WTC11 (cell line): ENCODE measurements at regions not wholly inside any gene's neighbourhood (a gene's known extent, or its start where the extent isn't known, plus 50 kb on each side); places are given as distances from the start of the nearest gene placed in this dataset.

Experiments used
- ATAC-seq: fragments of 200-7000 bp; cut with Tn5 transposase; 2 replicates; pipeline ENCODE4 v1.10.0; 2021; ENCODE audit warnings: mild to moderate bottlenecking, moderate library complexity
- CTCF ChIA-PET: fragments of 300-600 bp; sonication (Branson Sonifier 250); formaldehyde crosslinking; loops from one replicate; lab custom pipeline; 2021; ENCODE audit warnings: antibody characterized with exemption; lab: Charles Lee
- POLR2A ChIA-PET: fragments of 350-600 bp; sonication (Branson Sonifier 250); formaldehyde crosslinking; loops from one replicate; lab custom pipeline; 2021; ENCODE audit warnings: antibody characterized with exemption; lab: Charles Lee
- DNase-seq: peaks from one replicate; pipeline ENCODE4 v3.0.0; 2021; ENCODE audit warnings: low spot score
- H3K27ac Mint-ChIP-seq: 2 replicates; pipeline ENCODE4 v1.8.0; 2021; ENCODE audit warnings: mixed read lengths
- H3K27me3 Mint-ChIP-seq: 2 replicates; pipeline ENCODE4 v1.8.0; 2021; ENCODE audit warnings: low read depth, mild to moderate bottlenecking, moderate library complexity, mixed read lengths
- H3K36me3 Mint-ChIP-seq: 2 replicates; pipeline ENCODE4 v1.8.0; 2021; ENCODE audit warnings: mixed read lengths
- H3K4me1 Mint-ChIP-seq: 2 replicates; pipeline ENCODE4 v1.8.0; 2022; ENCODE audit warnings: mixed read lengths
- H3K4me3 Mint-ChIP-seq: 2 replicates; pipeline ENCODE4 v1.8.0; 2021; ENCODE audit warnings: mild to moderate bottlenecking, moderate library complexity, mixed read lengths
- H3K9me3 Mint-ChIP-seq: 2 replicates; pipeline ENCODE4 v1.8.0; 2021; ENCODE audit warnings: mixed read lengths
- ATF2 ChIP-seq: sonication (generic); formaldehyde crosslinking; IDR thresholded peaks from 2 replicates; pipeline ENCODE4 v1.8.1; 2022; ENCODE audit warnings: low read depth, missing genetic modification reagents, borderline replicate concordance
- ATF3 ChIP-seq: sonication (generic); formaldehyde crosslinking; conservative IDR thresholded peaks from 2 replicates; pipeline ENCODE4 v1.8.1; 2022; ENCODE audit warnings: mild to moderate bottlenecking, missing genetic modification reagents
- CBFB ChIP-seq: sonication (generic); formaldehyde crosslinking; IDR thresholded peaks from 2 replicates; pipeline ENCODE4 v1.8.1; 2022; ENCODE audit warnings: mild to moderate bottlenecking, low read depth, missing genetic modification reagents
- CREB1 ChIP-seq: sonication (generic); formaldehyde crosslinking; IDR thresholded peaks from 2 replicates; pipeline ENCODE4 v1.8.0; 2023; ENCODE audit warnings: mild to moderate bottlenecking, missing genetic modification reagents
- EMX1 ChIP-seq: fragments of 250-450 bp; sonication (Bioruptor Pico); IDR thresholded peaks from 2 replicates; pipeline ENCODE4 v1.8.0; 2021; ENCODE audit warnings: mild to moderate bottlenecking
- ERG ChIP-seq: fragments of 250-450 bp; sonication (Bioruptor Pico); IDR thresholded peaks from 2 replicates; pipeline ENCODE4 v1.8.0; 2021; ENCODE audit warnings: mild to moderate bottlenecking
- FOXP1 ChIP-seq: sonication (generic); formaldehyde crosslinking; IDR thresholded peaks from 2 replicates; pipeline ENCODE4 v1.8.0; 2022; ENCODE audit warnings: missing genetic modification reagents, mild to moderate bottlenecking, moderate library complexity, borderline replicate concordance
- GABPB1 ChIP-seq: sonication (generic); formaldehyde crosslinking; IDR thresholded peaks from 2 replicates; pipeline ENCODE4 v1.8.1; 2023; ENCODE audit warnings: mild to moderate bottlenecking, missing genetic modification reagents
- GTF2I ChIP-seq: fragments of 250-450 bp; sonication (Bioruptor Pico); conservative IDR thresholded peaks from 2 replicates; pipeline ENCODE4 v1.4.0; 2021; ENCODE audit warnings: mild to moderate bottlenecking
- JAZF1 ChIP-seq: fragments of 250-450 bp; sonication (Bioruptor Pico); IDR thresholded peaks from 2 replicates; pipeline ENCODE4 v1.9.0; 2021; ENCODE audit warnings: moderate library complexity, mild to moderate bottlenecking, inconsistent platforms
- MLX ChIP-seq: sonication (generic); formaldehyde crosslinking; IDR thresholded peaks from 2 replicates; pipeline ENCODE4 v1.8.1; 2023; ENCODE audit warnings: mild to moderate bottlenecking, missing genetic modification reagents, moderate library complexity
- RELA ChIP-seq: sonication (generic); formaldehyde crosslinking; IDR thresholded peaks from 2 replicates; pipeline ENCODE4 v1.8.1; 2022; ENCODE audit warnings: missing genetic modification reagents, mild to moderate bottlenecking, borderline replicate concordance
- RORB ChIP-seq: fragments of 250-450 bp; sonication (Bioruptor Pico); IDR thresholded peaks from 2 replicates; pipeline ENCODE4 v1.9.0; 2021; ENCODE audit warnings: mild to moderate bottlenecking
- SMAD4 ChIP-seq: sonication (generic); formaldehyde crosslinking; IDR thresholded peaks from 2 replicates; pipeline ENCODE4 v1.8.0; 2022; ENCODE audit warnings: mild to moderate bottlenecking, missing genetic modification reagents
- SOX15 ChIP-seq: fragments of 250-450 bp; sonication (Bioruptor Pico); IDR thresholded peaks from 2 replicates; pipeline ENCODE4 v1.9.0; 2021; ENCODE audit warnings: mild to moderate bottlenecking
- SP1 ChIP-seq: sonication (generic); formaldehyde crosslinking; conservative IDR thresholded peaks from 2 replicates; pipeline ENCODE4 v1.8.1; 2022; ENCODE audit warnings: missing genetic modification reagents
- TEAD4 ChIP-seq: sonication (generic); formaldehyde crosslinking; IDR thresholded peaks from 2 replicates; pipeline ENCODE4 v1.8.0; 2022; ENCODE audit warnings: mild to moderate bottlenecking, missing genetic modification reagents
- TP53 ChIP-seq: sonication (generic); formaldehyde crosslinking; IDR thresholded peaks from 2 replicates; pipeline ENCODE4 v1.8.1; 2023; ENCODE audit warnings: mild to moderate bottlenecking, missing genetic modification reagents
- USF2 ChIP-seq: sonication (generic); formaldehyde crosslinking; IDR thresholded peaks from 2 replicates; pipeline ENCODE4 v1.8.1; 2023; ENCODE audit warnings: mild to moderate bottlenecking, missing genetic modification reagents, moderate library complexity
- TF ChIP-seq, protein P1 (sequence below): sonication (generic); formaldehyde crosslinking; IDR thresholded peaks from 2 replicates; pipeline ENCODE4 v1.8.0; 2023; ENCODE audit warnings: missing genetic modification reagents
- TF ChIP-seq, protein P2 (sequence below): sonication (generic); formaldehyde crosslinking; IDR thresholded peaks from 2 replicates; pipeline ENCODE4 v1.8.0; 2022; ENCODE audit warnings: mild to moderate bottlenecking, missing genetic modification reagents
- TF ChIP-seq, protein P3 (sequence below): sonication (generic); formaldehyde crosslinking; IDR thresholded peaks from 2 replicates; pipeline ENCODE4 v1.8.0; 2023; ENCODE audit warnings: mild to moderate bottlenecking, missing genetic modification reagents
- TF ChIP-seq, protein P4 (sequence below): sonication (generic); formaldehyde crosslinking; IDR thresholded peaks from 2 replicates; pipeline ENCODE4 v1.8.0; 2023; ENCODE audit warnings: missing genetic modification reagents, mild to moderate bottlenecking, borderline replicate concordance

GRCh38 chr4:104973708-104974107 is 173.0 kb upstream of the TET2 start:
- POLR2A ChIA-PET: no interaction called here

GRCh38 chr4:104975617-104976016 is 171.1 kb upstream of the TET2 start:
- CTCF ChIA-PET: no interaction called here
- TF ChIP-seq GABPB1 (no peak), ERG (no peak), RORB (CRISPR knock-in tag) (no peak), CREB1 (CRISPR knock-in tag) (no peak), GTF2I (CRISPR knock-in tag) (no peak), SOX15 (no peak), MLX (CRISPR knock-in tag) (no peak), SP1 (CRISPR knock-in tag) (no peak), ATF3 (CRISPR knock-in tag) (no peak), ATF2 (CRISPR knock-in tag) (no peak), CBFB (CRISPR knock-in tag) (no peak), RELA (CRISPR knock-in tag) (no peak)
- TF ChIP-seq, protein P1, sequence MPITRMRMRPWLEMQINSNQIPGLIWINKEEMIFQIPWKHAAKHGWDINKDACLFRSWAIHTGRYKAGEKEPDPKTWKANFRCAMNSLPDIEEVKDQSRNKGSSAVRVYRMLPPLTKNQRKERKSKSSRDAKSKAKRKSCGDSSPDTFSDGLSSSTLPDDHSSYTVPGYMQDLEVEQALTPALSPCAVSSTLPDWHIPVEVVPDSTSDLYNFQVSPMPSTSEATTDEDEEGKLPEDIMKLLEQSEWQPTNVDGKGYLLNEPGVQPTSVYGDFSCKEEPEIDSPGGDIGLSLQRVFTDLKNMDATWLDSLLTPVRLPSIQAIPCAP: no peak
- TF ChIP-seq, protein P2, sequence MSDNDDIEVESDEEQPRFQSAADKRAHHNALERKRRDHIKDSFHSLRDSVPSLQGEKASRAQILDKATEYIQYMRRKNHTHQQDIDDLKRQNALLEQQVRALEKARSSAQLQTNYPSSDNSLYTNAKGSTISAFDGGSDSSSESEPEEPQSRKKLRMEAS (CRISPR knock-in tag): no peak
- TF ChIP-seq, protein P3, sequence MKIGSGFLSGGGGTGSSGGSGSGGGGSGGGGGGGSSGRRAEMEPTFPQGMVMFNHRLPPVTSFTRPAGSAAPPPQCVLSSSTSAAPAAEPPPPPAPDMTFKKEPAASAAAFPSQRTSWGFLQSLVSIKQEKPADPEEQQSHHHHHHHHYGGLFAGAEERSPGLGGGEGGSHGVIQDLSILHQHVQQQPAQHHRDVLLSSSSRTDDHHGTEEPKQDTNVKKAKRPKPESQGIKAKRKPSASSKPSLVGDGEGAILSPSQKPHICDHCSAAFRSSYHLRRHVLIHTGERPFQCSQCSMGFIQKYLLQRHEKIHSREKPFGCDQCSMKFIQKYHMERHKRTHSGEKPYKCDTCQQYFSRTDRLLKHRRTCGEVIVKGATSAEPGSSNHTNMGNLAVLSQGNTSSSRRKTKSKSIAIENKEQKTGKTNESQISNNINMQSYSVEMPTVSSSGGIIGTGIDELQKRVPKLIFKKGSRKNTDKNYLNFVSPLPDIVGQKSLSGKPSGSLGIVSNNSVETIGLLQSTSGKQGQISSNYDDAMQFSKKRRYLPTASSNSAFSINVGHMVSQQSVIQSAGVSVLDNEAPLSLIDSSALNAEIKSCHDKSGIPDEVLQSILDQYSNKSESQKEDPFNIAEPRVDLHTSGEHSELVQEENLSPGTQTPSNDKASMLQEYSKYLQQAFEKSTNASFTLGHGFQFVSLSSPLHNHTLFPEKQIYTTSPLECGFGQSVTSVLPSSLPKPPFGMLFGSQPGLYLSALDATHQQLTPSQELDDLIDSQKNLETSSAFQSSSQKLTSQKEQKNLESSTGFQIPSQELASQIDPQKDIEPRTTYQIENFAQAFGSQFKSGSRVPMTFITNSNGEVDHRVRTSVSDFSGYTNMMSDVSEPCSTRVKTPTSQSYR: no peak

More at GRCh38 chr4:104973708-104974107, 173.0 kb upstream of the TET2 start:
- CTCF ChIA-PET: no interaction called here
- no peak for ATAC-seq
- Mint-ChIP-seq H3K4me1 (no peaks in the 10 kb centered on the region), H3K36me3 (no peaks in the 10 kb centered on the region), H3K9me3 (no peaks in the 10 kb centered on the region), H3K27ac (no peak overlapping the region), H3K4me3 (no peak overlapping the region)
- no peak for DNase-seq
- no peak for TF ChIP-seq EMX1 (CRISPR knock-in tag)
- TF ChIP-seq TP53 (CRISPR knock-in tag): no peak
- TF ChIP-seq JAZF1 (CRISPR knock-in tag): no peak
- no peak for TF ChIP-seq TEAD4 (CRISPR knock-in tag)
- no peak for TF ChIP-seq FOXP1 (CRISPR knock-in tag)
- TF ChIP-seq USF2 (CRISPR knock-in tag): no peak
- TF ChIP-seq SMAD4 (CRISPR knock-in tag): no peak
- TF ChIP-seq, protein P4, sequence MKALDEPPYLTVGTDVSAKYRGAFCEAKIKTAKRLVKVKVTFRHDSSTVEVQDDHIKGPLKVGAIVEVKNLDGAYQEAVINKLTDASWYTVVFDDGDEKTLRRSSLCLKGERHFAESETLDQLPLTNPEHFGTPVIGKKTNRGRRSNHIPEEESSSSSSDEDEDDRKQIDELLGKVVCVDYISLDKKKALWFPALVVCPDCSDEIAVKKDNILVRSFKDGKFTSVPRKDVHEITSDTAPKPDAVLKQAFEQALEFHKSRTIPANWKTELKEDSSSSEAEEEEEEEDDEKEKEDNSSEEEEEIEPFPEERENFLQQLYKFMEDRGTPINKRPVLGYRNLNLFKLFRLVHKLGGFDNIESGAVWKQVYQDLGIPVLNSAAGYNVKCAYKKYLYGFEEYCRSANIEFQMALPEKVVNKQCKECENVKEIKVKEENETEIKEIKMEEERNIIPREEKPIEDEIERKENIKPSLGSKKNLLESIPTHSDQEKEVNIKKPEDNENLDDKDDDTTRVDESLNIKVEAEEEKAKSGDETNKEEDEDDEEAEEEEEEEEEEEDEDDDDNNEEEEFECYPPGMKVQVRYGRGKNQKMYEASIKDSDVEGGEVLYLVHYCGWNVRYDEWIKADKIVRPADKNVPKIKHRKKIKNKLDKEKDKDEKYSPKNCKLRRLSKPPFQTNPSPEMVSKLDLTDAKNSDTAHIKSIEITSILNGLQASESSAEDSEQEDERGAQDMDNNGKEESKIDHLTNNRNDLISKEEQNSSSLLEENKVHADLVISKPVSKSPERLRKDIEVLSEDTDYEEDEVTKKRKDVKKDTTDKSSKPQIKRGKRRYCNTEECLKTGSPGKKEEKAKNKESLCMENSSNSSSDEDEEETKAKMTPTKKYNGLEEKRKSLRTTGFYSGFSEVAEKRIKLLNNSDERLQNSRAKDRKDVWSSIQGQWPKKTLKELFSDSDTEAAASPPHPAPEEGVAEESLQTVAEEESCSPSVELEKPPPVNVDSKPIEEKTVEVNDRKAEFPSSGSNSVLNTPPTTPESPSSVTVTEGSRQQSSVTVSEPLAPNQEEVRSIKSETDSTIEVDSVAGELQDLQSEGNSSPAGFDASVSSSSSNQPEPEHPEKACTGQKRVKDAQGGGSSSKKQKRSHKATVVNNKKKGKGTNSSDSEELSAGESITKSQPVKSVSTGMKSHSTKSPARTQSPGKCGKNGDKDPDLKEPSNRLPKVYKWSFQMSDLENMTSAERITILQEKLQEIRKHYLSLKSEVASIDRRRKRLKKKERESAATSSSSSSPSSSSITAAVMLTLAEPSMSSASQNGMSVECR (CRISPR knock-in tag): no peak
- TF ChIP-seq, all 79 proteins: peak for 0
- H3K27me3 Mint-ChIP-seq: no peaks in the 10 kb centered on the region; the same call in none of the 2 replicates

More at GRCh38 chr4:104975617-104976016, 171.1 kb upstream of the TET2 start:
- Mint-ChIP-seq H3K36me3 (no peaks in the 10 kb centered on the region), H3K4me1 (no peaks in the 10 kb centered on the region), H3K27me3 (no peaks in the 10 kb centered on the region; the same call in none of the 2 replicates), H3K9me3 (peaks cover 6% of the 10 kb centered on the region; the same call in 1 of the 2 replicates), H3K27ac (no peak overlapping the region), H3K4me3 (no peak overlapping the region)
- no peak for ATAC-seq
- POLR2A ChIA-PET: no interaction called here
- no peak for DNase-seq
